GM12875 (cell line): ENCODE measurements at regions not wholly inside any gene's neighbourhood (a gene's known extent, or its start where the extent isn't known, plus 50 kb on each side); places are given as distances from the start of the nearest gene placed in this dataset.

Source experiments
- H3K4me3 ChIP-seq: one replicate; pipeline ENCODE4 v1.5.1; 2011; ENCODE audit warnings: low read depth, low read length, control low read depth
- CTCF ChIP-seq: IDR thresholded peaks from 2 replicates; pipeline ENCODE4 v1.5.1; 2011; ENCODE audit warnings: low read depth, mild to moderate bottlenecking, control low read depth, inconsistent platforms, low read length, moderate library complexity, borderline replicate concordance; ENCODE audit not compliant: insufficient read depth

- no peak overlapping the region for H3K4me3 ChIP-seq
- no peak for TF ChIP-seq CTCF
Observed at GRCh38 chr20:48149902-48150301, 364.6 kb upstream of the SULF2 start.

- TF ChIP-seq CTCF: no peak
- no peak overlapping the region for H3K4me3 ChIP-seq
Observed at GRCh38 chr20:48148916-48149672, 363.8 kb upstream of the SULF2 start.

DNA sequence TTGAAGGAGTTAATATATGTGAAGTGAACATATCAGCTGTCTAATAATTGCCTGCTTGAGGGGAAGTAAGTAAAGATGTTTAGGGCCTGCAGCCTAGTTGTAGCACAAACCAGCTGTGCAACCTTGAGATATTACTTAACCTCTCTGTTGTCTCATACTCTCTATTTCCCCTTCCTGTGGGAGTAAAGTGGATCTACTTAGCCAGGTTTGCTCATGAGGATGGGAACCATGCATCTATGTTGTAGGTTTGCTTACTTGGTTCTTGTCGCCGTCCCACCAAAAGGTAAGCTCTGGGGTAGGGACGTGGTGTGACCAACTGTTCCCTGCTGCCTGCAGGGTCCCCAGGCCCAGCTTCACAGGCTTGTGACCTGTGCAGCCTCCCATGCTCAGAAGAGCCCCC lies 362.7 kb upstream of the SULF2 start:
- H3K4me3 ChIP-seq: no peak overlapping the region
- TF ChIP-seq CTCF: no peak

- no peak overlapping the region for H3K4me3 ChIP-seq
- no peak for TF ChIP-seq CTCF
Observed at GRCh38 chr20:48147311-48147710, 362.0 kb upstream of the SULF2 start.

DNA sequence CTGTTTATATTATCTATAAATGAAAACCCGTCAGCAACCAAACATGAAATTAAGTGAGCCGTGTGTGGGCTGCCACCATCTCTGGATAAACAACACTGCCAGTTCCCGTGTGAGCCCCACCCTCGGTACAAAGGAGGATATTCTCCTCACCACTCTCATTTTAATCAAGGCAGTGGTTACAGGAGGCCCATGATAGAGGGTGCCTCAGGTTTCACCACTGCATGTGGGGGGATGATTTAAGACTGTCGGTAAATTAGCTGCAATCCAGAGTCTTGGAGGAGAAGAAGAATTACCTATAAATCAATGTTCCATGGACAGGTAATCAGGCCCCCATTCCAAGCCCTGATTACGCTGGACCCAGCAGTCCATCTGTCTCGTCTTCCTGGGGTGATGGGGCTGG lies 361.6 kb upstream of the SULF2 start:
- TF ChIP-seq CTCF: no peak
- H3K4me3 ChIP-seq: no peak overlapping the region

DNA sequence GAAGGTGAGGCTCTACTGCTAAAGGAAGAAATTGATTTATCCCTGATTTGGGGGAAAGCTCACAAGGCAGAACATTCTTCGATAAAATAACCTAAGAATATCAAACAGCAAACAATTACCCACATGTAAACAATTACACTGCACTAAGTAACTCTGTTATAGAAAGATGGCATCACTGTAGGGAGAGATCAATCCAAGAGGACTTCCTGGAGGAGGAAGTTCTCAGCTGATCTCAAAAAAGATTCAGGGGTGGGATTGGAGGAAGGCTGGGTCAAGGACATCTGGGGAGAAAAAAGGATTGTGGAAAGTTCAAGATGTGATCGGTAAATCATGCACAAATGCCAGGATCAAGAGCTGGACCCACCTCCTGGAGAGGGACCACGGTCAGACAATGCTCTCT lies 361.0 kb upstream of the SULF2 start:
- H3K4me3 ChIP-seq: no peak overlapping the region
- no peak for TF ChIP-seq CTCF

GRCh38 chr20:48143435-48144081 lies 358.3 kb upstream of the SULF2 start:
- no peak overlapping the region for H3K4me3 ChIP-seq
- no peak for TF ChIP-seq CTCF
